GM21723 (cell line): ENCODE measurements at regions not wholly inside any gene's neighbourhood (a gene's known extent, or its start where the extent isn't known, plus 50 kb on each side); places are given as distances from the start of the nearest gene placed in this dataset.
"Not testable (repeated sequence)": the region's sequence is repeated elsewhere in the genome, so short reads cannot be mapped to it uniquely, and the experiment has no call there.

ENCODE experiments used
- ATAC-seq: cut with Tn5 transposase; IDR thresholded peaks from one replicate; pipeline ENCODE4 v1.9.1; 2021; ENCODE audit warnings: mild to moderate bottlenecking, moderate library complexity; ENCODE audit not compliant: unreplicated experiment

DNA sequence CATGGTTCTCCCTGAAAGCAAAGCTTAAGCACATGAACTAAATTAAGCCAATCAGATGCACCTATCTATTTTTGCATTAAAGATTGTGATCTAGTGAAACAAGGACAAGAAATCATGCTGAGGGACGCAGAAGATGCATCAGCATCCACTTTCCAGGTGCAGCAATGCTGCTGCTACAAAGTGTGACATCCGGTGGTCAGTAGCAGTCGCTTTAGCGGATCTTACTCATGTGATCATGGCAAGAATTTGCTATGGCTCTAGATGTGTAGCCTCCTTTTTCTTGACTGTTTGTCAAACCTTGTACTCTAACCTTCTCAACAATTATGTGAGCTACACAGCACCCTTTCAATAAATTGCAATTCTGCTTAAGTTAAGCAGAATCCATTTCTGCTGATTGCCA lies 126.8 kb upstream of the SMLR1 start:
- no peak for ATAC-seq

DNA sequence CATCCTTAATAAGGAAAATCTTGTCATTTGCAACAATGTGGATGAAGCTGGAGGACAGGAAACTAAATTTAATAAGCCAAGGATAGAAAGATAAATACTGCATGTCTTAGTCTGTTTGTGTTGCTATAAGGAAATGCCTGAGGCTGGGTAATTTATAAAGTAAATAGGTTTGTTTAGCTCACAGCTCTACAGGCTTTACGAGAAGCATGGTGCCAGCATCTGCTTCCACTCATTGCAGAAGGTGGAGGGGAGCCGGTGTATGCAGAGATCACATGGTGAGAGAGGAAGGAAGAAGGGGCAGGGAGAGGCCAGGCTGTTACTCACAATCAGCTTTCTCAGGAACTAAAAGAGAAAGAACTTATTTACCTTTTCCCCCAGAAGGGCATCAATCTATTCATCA lies 118.9 kb upstream of the SMLR1 start:
- no peak for ATAC-seq

DNA sequence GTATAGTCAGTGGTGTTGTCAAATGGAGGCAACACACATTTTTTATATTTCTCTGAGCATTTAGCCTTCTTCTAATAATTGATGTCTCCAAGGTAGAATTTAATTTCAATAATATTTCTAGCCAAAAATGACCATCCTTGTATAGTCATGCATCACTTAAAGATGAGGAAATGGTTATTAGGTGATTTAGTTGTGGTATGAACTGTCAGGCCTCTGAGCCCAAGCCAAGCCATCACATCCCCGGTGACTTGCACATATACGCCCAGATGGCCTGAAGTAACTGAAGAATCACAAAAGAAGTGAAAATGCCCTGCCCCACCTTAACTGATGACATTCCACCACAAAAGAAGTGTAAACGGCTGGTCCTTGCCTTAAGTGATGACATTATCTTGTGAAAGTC lies 115.6 kb upstream of the SMLR1 start:
- ATAC-seq = not testable (repeated sequence)

DNA sequence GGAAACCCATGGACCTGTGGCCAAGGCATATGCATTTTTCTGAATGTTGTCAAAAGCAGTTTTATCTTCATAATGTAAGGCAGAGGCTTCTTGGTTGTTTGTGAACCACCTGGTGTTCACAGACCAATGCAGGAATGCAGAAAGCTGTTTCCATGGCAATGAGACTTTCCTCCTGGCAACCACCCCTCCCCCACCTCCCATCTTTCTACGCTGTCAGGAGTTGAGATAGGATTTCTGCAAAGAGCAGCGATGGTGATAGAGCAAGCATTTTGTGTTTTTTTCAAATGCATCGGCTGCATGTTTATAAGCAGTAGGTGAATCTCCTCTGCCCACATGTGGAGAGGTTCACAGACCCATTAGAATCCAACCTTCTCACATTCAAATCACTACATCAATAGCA lies 114.1 kb upstream of the SMLR1 start:
- no peak for ATAC-seq

DNA sequence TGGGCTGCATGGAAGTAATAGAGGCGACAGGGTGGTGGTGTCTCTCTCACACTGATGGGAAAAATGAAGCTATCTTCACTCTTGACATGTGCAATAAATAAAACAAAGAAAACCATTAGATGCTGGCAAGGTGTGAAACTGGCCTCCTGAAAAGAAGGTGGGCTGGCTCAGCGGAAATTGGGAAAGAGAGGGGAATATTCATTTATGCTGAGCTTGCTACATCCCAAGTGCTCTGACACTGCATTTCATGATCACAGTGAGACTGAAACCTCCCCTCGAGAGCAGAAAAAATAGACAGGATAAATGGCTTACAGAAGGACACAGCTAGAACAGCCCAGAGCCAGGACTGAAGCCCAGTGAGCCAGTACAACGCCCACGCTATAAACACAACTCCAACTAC lies 112.1 kb upstream of the SMLR1 start:
- no peak for ATAC-seq

DNA sequence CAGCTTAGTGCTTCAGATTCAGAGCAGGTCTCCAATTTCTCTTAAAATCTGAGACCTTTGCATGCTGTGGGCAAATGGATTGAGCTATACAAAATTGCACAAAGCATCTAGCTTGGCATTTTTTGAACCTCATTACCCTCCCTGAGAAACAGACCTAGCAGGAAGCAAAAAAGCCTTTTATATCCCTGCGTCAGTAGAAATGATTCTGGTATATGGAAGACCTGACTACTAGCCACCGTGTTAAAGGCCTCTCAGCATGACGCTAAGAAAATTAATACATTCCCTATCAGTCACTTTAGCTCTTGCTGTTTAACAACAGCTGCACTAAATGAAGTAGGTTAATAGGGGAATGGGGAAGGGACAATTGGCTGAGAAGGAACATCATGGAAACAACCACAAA lies 110.7 kb upstream of the SMLR1 start:
- ATAC-seq = no peak

DNA sequence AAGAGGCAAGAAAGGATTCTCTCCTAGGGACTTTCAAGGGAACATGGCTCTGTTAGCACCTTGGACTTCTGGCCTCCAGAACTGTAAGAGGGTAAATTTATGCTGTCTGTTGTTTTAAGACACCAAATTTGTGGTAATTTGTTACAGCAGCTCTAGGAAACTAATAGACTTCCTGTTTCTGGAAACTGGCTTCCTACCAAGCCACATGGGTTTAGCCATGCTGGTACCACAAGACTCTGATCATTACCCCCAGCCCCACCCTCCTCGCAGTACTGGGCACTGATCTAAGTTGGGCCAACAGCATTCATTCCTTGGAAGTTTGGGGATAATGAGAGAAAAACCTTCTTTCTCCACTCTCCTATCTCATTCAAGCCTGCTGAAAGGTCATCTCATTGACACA lies 109.5 kb upstream of the SMLR1 start:
- no peak for ATAC-seq

DNA sequence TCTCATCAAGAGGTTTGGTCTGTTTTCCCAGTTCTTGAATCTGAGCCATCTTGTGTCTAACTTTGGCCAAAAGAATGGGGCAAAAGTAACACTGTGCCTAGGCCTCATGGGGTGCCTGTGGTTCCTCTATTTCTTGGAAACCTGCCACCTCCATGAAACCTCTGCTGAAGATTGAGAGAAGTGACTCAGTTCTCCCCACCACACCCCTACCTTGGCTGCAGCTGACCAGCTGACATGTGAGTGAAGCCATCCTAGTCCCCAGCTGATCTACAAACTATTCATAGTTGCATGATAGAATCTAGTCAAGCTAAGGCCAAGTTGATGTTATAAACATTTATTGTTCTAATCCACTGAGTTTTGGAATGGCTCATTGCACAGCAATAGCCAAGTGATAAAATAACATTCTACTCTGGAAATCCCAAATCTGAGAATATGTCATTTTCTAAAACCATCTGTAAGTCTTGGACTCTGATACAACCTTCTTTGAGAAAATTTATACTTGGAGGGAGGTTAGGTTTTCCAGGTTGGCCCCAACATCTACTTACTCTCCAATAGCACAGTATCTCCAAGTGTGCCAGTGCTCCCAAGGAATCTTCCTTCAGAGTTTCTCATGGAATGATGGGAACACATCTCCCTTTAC lies 107.0 kb upstream of the SMLR1 start:
- no peak for ATAC-seq

DNA sequence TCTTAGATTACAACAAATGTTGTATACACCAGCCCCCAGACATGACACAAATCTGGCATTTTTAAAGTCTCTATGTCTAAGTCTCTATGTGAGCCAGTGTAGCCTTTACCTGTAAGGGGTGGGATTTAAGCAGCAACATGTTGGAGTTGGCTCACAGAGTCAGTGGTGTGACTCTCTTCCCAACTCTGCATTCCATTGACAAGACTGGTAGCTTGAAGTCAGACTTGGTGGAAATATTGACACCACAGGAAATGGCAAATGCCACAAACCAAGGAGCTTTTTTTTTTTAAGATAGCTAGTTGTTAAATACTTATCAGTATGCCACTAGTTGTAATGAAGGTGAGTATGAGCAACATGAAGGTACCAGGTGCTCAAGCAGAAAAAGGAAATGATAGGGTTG lies 103.1 kb upstream of the SMLR1 start:
- ATAC-seq = no peak

DNA sequence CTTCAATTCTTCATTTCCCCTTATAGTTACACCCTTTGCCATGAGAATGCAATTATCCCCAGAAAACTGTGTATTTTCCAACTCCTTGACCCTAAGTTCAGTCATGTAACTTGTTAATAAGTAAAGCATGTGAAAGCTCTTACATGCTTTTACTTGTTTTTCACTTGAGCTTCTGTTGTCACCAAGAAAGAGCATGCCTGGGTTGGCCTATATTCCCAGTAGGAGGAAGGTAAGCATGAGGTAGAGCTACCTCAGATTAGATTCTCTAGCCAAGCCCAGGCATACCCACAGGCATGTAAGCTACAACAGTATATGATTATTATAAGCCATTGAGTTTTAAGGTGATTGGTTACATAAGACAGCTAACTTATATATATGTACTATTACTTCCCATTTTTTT lies 101.7 kb upstream of the SMLR1 start:
- ATAC-seq = no peak

DNA sequence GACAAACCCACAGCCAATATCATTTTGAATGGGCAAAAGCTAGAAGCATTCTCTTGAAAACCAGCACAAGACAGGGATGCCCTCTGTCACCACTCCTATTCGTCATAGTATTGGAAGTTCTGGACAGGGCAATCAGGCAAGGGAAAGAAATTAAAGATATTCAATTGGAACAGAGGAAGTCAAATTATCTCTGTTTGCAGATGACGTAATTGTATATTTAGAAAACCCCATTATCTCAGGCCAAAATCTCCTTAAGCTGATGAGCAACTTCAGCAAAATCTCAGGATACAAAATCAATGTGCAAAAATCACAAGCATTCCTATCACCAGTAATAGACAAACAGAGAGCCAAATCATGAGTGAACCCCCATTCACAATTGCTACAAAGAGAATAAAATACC lies 99.1 kb upstream of the SMLR1 start:
- ATAC-seq = not testable (repeated sequence)

DNA sequence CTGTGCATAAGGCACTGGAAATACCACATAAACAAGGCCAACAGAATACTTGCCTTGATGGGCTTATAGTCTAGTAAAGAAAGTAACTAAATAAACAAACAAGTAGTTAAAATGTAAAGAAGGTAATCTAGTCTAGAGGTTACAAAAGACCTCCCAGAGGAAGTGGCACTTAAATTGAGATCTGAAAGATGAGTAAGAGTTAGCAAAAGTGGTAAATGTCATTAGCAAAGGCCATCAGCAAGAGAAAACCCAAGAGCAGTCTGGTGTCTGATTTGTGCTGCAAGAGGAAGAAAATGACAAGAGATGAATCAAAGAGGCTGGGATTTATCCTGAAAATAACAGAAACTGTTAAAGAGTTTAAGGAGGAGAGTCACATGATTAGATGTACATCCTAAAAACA lies 96.6 kb upstream of the SMLR1 start:
- no peak for ATAC-seq

DNA sequence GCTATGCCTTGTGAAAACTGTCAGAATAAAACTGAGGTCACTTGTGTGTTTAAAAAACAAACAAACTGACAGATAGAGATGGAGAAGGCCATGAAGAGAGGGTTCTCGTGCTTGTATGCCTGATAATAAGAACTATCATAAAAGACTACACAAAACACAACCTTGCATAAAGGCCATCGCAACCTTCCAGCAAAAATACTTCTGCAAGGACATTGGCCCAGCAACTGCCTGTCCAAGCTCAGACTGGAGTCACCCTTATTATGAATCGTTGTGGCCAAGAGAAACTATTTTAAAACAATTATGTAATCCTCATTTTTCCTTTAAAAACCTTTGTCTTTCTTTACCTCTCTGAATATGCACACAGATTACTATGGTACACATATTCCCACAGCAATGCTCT lies 93.0 kb upstream of the SMLR1 start:
- ATAC-seq = no peak

DNA sequence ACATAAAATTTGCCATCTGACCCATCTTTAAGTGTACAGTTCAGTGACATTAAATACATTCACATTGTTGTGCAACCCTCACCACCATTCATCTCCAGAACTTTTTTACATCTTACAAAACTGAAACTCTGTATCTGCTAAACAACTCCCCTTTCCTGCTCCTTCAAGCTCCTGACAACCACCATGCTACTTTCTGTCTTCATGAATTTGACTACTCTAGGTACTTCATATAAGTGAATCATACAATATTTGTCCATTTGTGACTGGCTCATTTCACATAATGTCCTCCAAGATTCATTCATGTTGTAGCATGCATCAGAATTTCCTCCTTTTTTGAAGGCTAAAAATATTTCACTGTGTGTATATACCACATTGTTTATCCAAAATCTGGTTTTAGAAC lies 86.9 kb upstream of the SMLR1 start:
- ATAC-seq = no peak

DNA sequence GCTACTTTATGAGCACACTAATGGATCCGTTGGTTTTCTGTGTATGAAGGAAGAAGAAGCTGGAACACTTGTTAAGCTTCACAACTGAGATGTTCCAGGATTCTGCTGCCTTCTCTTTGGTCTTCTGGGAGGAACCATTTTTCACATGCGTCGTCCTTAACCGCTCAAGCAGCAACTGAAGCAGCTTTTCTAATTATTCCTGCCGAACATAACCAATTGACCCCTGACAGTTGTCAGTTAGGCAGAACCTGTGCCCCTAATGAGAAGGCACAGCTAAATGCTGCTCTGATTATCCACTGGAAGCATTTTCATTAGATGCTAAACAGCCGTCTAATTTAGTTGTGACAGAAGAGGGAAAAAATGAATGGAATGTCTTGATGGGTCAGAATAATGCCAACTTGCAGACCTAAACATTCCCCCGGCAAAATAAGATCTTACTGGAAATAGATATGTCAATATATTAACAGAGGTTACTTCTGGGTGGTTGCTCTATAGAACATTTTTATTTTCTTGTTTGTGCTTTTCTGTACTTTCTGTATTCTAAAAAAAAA lies 85.0 kb upstream of the SMLR1 start:
- no peak for ATAC-seq

DNA sequence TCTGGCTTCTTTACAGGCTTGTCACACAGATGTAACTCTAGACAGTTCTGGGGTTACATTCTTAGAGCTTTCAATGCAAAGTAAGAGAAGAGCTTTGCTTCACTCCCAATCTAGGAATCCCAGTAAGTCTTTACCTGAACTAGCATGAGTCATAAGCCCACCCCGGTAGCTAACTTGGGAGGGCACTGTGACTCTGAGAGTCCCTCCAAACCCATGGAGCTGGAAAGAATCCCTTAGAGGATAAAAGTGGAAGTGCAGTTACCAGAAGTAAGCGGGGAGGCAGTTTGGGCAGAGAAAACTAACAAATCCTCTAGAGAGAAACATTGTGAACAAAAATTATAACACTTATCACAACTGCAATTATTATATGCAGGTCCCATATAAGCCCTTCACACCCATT lies 84.0 kb upstream of the SMLR1 start:
- no peak for ATAC-seq

DNA sequence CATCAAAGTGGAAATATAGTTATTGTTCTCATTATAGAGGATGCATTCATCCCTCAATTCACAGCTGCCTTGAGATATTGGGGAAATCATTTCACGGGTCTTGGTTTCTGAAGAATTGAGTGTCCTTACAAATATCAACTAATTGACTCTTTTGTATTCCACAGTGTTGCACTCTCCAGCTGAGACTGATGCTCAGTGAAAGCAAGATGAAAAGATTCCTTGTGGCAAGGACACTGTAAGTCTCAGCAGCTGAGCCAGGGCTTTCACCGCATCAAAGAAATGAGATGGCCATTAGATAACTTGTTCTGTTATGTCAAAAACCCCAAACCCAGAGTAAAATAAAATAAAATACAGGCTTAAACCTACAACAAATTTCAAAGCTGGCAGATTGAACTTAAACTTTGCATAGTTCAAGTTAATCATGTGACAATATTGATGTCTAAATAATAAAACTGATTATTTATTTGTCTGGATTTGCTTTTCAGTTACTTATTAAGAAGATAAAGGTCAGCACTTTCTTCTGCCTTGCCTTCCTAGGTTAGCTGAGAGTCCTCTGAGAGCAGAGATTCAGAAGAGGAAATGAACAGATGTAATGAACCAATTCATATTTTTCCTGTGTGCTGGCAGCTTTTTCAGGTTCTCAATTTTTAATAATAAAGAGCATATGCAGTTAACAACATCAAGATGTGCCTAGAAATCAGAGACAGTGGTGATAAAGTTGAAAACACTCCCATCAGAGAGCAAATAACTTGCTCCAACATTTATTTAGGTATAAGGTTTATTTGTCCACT lies 82.4 kb upstream of the SMLR1 start:
- no peak for ATAC-seq

DNA sequence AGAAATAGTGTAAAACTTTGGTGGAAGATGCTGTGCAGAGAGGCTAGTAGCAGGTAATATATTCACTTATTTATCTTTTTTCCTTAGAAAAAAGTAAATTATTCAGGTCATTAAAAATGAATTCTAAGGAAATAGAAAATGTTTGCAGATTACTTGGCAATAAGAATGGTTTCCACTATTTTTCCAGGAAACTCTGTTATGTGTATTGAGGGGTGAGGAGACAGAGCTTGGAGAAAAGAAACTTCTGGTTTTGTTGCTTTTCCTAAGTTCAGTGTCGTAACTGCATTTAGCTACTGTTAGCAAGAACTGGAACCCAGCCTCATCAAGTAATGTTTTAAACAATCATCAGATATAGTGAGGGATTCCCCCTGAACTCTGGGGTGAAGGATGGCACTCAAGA lies 79.2 kb upstream of the SMLR1 start:
- ATAC-seq = no peak

DNA sequence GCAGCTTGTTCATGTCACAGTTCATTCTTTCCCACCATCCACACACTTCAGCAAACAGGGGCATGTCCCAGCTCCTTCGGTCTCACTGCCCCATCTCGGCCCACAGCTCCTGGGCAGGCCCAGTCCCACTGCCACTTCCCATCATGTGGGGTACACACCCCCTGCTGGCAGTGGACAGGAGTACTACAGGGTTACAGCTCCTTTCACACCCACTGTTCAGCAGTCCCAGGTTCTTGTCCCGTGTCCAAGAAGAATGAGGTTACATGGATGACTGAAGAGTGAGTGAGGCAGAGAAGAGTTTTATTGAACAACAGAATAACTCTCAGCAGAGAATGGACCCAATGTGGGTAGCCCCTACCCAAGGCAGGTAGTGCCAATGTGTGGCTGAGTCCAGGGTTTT lies 77.8 kb upstream of the SMLR1 start:
- ATAC-seq = no peak

DNA sequence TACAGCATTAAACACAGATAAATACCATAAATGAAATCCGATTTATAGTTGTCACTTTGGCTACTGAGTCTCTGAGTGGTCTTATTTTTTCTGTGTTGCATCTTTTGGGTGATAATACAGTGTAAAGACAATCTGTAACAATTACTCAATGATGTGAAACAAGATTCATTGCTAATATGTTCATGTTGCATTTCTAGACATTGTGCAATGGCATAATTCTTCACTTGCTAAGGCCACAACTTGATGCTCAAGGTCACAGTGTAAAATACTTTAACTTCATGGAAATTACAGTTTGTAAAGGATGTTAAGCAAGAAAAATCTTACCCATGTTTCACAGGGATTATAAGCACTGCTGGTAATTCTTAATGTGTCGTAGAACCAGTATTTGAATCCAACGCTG lies 74.9 kb upstream of the SMLR1 start:
- no peak for ATAC-seq

DNA sequence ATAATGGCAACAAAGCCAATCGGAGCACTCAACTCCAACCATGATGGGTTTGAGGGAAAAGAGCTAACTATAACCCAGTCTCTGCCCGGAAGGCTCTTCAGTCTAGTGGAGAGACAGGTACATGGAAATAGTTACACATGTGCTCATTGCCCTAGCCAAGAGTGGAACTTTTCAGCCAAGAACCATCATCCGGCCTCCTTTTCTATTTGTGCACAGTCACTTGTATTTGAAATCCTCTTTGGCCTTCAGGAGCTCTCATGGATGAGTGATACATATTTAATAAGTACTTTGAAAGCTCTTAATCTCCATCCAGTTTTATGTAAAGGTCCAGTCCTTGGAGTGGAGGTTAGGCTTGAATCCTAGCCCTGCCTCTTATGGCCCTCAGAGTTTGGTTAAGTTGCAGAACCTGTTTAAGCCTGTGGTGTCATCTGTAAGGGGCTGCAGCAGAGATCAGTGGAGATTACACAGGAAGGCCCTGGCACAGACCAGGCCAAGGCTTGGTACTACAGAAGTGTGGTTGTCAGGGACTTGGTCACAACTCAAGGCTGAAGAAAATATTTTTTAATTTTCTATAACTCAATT lies 72.3 kb upstream of the SMLR1 start:
- ATAC-seq = no peak

DNA sequence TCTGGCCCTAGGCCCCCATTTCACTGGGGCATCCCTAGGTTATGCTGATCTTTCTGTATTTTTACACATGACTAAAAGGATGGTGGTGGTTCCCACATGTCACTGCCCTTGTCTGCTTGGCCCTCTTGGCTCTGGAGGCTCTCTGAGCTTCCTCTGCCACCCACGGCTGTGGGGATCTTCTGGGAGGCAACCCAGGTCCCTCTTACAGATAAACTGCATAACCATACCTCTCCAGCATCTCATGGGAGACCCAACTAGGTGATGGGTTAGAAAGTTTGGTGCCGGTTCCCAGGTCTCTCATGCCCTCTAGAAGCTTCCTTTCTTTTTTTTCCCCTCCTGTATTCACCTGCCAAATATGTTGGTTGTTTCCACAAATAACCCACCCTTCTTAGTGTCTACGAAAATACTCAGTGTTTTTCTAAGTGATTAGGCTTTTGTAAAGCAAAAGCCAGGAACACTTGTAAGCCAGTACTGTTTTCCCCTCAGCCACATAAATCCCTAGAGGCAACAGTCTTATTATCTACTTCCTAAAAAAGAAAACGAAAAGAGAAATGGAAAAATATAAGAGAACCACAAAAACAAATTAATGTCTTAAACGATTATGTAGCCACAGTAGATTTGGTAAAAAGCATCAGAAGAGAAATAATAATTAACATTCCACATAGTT lies 71.7 kb upstream of the SMLR1 start:
- no peak for ATAC-seq
